Urothelium cell line (cell line): ENCODE measurements at regions not wholly inside any gene's neighbourhood (a gene's known extent, or its start where the extent isn't known, plus 50 kb on each side); places are given as distances from the start of the nearest gene placed in this dataset.
A peak's percentile ranks its signal among the peaks of the same experiment; 100 is the strongest.
"Not testable (repeated sequence)": the region's sequence is repeated elsewhere in the genome, so short reads cannot be mapped to it uniquely, and the experiment has no call there.

Experiments
- DNase-seq: peaks from one replicate; pipeline ENCODE4 v3.0.0; 2011; ENCODE audit warnings: low spot score, mixed read lengths
- FAIRE-seq: peaks from 2 replicates; lab custom pipeline; 2011; peaks lifted over from hg19 to GRCh38; lab: Jason Lieb, UNC

GRCh38 chr6:11411593-11411992 is 126.0 kb upstream of the TMEM170B start:
- no peak for FAIRE-seq
- DNase-seq, result no peak

DNA sequence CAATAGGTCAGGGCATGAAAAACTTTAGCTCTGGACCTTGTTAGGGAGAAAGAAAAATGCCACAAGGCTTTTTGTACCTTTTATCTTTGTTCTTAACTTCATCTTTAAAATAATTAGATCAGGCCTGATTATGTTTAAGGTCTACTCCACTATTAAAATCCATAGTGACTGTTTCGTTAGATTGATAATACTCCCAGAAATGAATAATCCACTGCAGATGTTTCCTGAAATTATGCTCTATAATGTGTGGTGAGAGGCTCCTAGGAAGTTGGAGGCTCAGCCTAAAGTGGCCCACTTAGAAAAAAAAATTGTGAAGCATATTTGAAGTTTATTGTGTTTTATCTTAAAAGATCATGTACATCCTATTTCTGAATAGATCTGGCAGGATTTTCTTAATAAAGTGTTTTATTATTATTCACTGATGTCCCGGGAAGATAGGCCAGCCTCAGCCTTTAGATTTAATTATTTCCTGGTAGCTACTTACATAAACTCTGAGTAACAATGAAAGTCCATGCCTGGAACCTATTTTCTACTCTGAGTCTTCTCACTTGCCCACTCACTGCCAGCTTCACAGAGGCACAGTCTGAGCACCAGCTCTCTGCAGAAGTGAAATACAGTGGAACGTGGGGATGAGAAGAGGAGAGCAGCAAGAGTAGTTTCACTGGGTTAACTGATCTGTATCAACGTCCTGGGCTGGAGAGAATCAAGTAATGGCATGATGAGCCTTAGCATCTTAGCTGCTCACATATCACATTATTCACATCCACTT is 126.8 kb upstream of the TMEM170B start:
- FAIRE-seq (no peak), DNase-seq (no peak)

GRCh38 chr6:11409371-11409770 is 128.2 kb upstream of the TMEM170B start:
- no peak for DNase-seq
- FAIRE-seq, result no peak

DNA sequence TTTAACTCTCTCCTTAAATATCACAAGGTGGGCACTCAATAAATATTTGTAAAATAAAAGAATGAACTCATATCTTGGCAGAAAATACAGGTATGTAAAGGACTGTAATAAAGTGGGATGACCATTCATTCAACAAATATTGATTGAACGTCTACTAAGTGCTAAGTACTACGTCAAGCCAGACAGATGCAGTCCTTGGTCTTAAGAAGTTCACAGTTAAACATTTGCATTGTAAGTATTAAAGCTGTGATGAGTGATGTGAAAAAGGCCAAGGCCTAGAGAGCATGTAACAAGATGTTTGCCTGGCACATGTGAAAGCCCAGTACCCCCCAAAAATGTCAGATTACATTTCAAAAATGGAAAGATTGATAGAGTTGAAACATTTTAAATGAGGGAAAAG is 130.1 kb upstream of the TMEM170B start:
- DNase-seq, result no peak
- FAIRE-seq, result no peak

GRCh38 chr6:11404838-11405237 is 132.7 kb upstream of the TMEM170B start:
- DNase-seq (no peak), FAIRE-seq (no peak)

GRCh38 chr6:11404081-11404480 is 133.5 kb upstream of the TMEM170B start:
- DNase-seq (no peak), FAIRE-seq (no peak)

DNA sequence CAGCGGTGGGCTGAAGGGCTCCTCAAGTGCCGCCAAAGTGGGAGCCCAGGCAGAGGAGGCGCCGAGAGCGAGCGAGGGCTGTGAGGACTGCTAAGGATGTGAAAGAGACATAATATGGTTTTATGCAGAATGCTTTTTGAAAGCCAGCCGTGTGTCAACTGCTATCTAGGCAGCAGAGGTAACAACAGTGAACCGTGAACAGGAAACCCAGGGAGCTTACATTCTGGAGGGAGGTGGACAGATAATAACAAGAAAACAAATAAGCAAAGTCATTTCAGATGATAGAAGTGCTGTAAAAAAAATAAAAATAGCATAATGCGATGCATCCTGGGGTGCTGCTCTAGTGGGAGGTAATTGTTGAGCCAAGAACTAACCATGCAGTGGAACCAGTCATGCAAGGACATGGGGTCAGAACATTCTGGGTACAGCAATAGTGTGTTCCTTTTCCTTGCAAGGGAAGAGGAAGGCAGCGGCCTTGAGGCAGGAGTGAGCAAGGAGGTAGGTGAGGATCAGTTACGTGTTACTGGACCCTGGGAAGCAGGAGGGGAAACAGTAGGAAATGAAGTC is 134.4 kb upstream of the TMEM170B start:
- DNase-seq (no peak), FAIRE-seq (no peak)

GRCh38 chr6:11402581-11402980 is 135.0 kb upstream of the TMEM170B start:
- FAIRE-seq, DNase-seq: not testable (repeated sequence)

- DNase-seq, FAIRE-seq: not testable (repeated sequence)
Observed at GRCh38 chr6:11401954-11402353, 135.6 kb upstream of the TMEM170B start.

- DNase-seq (no peak), FAIRE-seq (no peak)
Observed at GRCh38 chr6:11398451-11399326, 138.9 kb upstream of the TMEM170B start.

- FAIRE-seq (no peak), DNase-seq (no peak)
Observed at GRCh38 chr6:11397622-11398450, 139.7 kb upstream of the TMEM170B start.

- FAIRE-seq, result no peak
Observed at GRCh38 chr6:11396860-11397259, 140.7 kb upstream of the TMEM170B start.

DNA sequence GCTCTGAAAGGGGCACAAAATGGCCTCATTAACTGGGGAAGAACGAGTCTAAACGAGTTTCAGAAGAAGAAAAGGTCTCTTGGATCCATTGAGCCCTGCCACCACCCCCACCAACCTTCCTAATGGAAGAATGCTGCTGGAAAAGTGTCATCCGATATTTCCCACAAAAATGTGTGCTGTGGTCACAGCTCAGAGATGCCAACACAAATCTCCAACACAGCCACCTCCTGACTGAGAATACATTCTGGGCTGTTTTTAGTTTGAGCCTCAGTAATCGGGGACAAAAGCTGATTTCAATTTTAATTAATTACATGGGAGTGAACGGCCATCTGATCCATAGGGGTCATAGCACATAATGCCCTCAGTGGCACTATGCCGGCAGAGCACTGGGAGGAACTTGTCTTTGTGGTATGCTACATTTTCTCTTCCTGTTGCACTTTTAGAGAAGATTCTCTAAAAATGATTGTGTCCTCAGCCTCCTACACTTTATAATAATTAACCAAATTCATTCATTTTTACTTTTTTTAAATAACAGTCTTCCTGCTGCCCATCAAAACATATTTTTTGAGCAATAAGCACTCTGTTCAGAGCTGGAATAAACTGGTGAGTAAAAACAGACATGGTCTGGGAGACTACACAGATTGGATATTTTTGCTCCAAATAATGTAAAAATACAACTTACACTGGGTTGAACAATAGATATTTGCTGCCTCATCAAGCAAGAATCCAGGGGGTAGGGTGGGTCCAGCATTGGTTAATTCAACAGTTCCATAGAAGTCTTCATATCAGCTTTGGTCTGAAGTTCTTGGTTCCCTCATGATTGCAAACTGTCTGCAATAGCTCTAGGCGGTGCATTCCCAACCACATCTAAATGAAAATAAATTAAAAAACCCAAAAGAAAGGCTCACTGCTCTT is 143.6 kb upstream of the TMEM170B start:
- peak; percentile 70 for DNase-seq

More at GRCh38 chr6:11396860-11397259, 140.7 kb upstream of the TMEM170B start:
- DNase-seq, result no peak

GRCh38 chr6:11392778-11393507 is 144.6 kb upstream of the TMEM170B start:
- DNase-seq, result no peak

More for the DNA sequence above, 143.6 kb upstream of the TMEM170B start:
- FAIRE-seq, result no peak

GRCh38 chr6:11391934-11392777 is 145.4 kb upstream of the TMEM170B start:
- FAIRE-seq (no peak), DNase-seq (no peak)

More at GRCh38 chr6:11392778-11393507, 144.6 kb upstream of the TMEM170B start:
- no peak for FAIRE-seq

DNA sequence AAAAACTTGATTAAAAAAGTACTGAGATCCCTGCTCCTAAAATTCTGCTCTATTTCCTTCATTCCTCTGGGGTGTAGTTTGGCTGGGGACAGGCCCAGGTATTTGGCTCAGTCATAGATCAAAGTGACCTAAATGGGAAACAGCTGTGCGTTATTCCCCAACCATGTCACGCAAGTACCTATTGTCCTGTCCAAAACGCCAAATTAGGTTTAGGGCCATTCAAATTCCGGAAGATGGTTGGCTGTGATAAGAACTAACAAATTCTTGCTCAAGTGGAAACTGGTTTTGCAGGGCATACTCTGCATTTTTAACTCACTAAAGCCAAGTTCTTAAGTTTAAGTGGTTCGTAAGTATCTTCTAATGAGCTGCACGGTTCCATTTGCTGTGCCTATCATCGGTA is 147.6 kb upstream of the TMEM170B start:
- FAIRE-seq (no peak), DNase-seq (no peak)

DNA sequence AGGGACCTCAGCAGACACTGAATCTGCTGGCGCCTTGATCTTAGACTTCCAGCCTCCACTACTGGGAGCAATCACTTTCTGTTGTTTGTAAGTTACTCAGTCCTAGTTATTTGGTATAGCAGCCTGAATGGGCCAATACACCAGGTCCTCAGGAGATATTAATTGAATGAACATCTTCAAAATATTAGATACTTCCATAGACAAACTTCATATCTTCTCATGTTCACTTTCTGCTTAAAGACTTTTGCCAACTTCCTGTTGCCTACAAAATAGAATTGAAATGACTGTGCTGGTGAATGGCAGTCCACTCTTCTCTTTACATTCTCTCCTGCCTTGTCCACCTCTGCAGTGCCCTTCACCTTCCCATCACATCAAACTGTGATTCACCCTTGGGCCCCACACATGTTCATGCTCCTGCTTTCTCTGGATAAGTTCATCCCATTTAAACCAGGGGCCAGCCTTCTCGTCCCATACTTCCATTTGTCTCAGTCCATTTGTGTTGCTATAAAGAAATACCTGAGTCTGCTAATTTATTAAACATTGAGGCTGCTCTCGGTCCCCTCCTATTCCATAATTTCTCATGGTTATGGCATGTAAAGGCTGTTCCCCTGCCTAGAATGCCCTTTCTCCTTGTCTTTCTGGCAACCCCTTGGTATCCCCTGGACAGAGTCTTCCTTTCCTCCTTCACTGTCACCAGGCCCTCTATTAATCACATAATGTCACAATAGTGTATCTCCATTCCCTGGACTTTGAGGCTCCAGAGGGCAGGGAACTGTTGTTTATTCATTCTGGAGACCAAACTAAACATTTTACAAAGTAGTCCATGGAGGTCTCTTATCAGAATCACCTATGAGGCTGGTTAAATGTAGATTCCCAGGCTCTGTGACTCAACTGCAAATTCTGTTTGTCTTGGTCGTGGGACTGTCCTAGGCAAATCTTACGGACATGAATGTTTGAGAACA is 148.3 kb upstream of the TMEM170B start:
- DNase-seq, result no peak
- FAIRE-seq, result no peak
